SK-N-SH treated with all-trans-retinoic acid at 6 μM for 48 hours (cell line): ENCODE measurements at regions not wholly inside any gene's neighbourhood (a gene's known extent, or its start where the extent isn't known, plus 50 kb on each side); places are given as distances from the start of the nearest gene placed in this dataset.

Experiments
- RARB ChIP-seq: fragments of 250-450 bp; sonication (Bioruptor Pico); IDR thresholded peaks from 2 replicates; pipeline ENCODE4 v1.8.0; 2021; ENCODE audit warnings: mild to moderate bottlenecking, moderate library complexity
- TCF4 ChIP-seq: fragments of 250-450 bp; sonication (Bioruptor Pico); IDR thresholded peaks from 2 replicates; pipeline ENCODE4 v1.8.0; 2021; ENCODE audit warnings: mild to moderate bottlenecking, moderate library complexity, borderline replicate concordance
- ZFP3 ChIP-seq: fragments of 250-450 bp; sonication (Bioruptor Pico); IDR thresholded peaks from 2 replicates; pipeline ENCODE4 v1.5.0; 2020; ENCODE audit warnings: mild to moderate bottlenecking, moderate library complexity
- ZNF565 ChIP-seq: fragments of 450-650 bp; formaldehyde crosslinking; conservative IDR thresholded peaks from 2 replicates; pipeline ENCODE4 v1.5.0; 2020; ENCODE audit warnings: low read depth, mild to moderate bottlenecking, moderate library complexity
- TF ChIP-seq, protein P1 (sequence below): fragments of 250-450 bp; sonication (Bioruptor Pico); IDR thresholded peaks from 2 replicates; pipeline ENCODE4 v1.8.0; 2020; ENCODE audit warnings: mild to moderate bottlenecking, moderate library complexity, borderline replicate concordance

DNA sequence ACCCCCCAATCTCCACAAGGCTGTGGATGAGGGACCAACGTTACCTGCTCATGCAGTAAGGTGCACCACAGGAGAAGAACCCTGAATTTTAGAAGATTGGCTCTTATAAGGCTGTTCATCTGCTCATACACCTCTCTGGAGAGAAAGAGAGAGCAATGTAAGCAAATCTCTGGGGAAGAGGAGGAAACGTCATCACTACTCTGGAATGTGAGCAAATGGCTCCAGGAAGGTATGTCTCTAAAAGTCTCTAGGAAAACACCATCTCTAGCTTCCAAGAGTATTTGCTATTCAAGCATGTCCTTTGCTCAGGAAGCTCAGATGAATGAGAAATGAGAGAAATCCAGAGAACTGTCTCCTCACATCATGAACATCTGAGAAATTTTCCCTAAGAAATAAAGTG lies 235.4 kb downstream of the TBL1XR1 start:
- TF ChIP-seq RARB (CRISPR knock-in tag), result no peak
- TF ChIP-seq, protein P1, sequence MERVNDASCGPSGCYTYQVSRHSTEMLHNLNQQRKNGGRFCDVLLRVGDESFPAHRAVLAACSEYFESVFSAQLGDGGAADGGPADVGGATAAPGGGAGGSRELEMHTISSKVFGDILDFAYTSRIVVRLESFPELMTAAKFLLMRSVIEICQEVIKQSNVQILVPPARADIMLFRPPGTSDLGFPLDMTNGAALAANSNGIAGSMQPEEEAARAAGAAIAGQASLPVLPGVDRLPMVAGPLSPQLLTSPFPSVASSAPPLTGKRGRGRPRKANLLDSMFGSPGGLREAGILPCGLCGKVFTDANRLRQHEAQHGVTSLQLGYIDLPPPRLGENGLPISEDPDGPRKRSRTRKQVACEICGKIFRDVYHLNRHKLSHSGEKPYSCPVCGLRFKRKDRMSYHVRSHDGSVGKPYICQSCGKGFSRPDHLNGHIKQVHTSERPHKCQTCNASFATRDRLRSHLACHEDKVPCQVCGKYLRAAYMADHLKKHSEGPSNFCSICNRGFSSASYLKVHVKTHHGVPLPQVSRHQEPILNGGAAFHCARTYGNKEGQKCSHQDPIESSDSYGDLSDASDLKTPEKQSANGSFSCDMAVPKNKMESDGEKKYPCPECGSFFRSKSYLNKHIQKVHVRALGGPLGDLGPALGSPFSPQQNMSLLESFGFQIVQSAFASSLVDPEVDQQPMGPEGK (CRISPR knock-in tag), result no peak
- no peak for TF ChIP-seq ZNF565 (CRISPR knock-in tag)
- no peak for TF ChIP-seq TCF4 (CRISPR knock-in tag)
- TF ChIP-seq ZFP3 (CRISPR knock-in tag), result no peak
